ENCODE measurements at regions not wholly inside any gene's neighbourhood (a gene's known extent, or its start where the extent isn't known, plus 50 kb on each side); places are given as distances from the start of the nearest gene placed in this dataset.
A peak's percentile ranks its signal among the peaks of the same experiment; 100 is the strongest.

DNA sequence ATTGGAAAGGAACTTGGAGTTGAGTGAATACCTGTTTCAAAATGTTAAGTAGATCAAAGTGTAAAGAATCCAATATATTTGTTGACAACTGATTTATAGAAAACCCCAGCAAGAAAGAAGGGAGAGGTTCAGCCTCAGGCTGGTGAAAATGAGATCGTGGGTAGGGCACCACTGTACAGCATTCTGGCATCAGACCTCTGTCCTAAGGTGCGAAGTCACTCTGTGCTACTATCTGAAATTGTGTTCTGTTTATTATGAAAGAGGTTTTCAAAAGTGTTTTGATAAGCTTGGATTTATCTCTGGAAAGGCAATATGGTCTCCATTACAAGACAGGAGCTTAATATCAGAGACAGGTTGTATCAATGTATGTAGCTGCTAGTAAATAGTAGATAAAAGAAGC lies 80.5 kb upstream of the MAP4K3 start:
- H3K36me3 ChIP-seq: no peaks in the 10 kb centered on the region
- no peak overlapping the region for H3K4me3 ChIP-seq
- H3K27me3 ChIP-seq: no peaks in the 10 kb centered on the region
- H3K4me1 ChIP-seq: peaks cover 23 to 52% (median 43%) of the 10 kb centered on the region in 4 donors
- peaks cover 0 to 11% (median 5%) of the 10 kb centered on the region in 4 donors for H3K9me3 ChIP-seq
- TF ChIP-seq, protein P1, sequence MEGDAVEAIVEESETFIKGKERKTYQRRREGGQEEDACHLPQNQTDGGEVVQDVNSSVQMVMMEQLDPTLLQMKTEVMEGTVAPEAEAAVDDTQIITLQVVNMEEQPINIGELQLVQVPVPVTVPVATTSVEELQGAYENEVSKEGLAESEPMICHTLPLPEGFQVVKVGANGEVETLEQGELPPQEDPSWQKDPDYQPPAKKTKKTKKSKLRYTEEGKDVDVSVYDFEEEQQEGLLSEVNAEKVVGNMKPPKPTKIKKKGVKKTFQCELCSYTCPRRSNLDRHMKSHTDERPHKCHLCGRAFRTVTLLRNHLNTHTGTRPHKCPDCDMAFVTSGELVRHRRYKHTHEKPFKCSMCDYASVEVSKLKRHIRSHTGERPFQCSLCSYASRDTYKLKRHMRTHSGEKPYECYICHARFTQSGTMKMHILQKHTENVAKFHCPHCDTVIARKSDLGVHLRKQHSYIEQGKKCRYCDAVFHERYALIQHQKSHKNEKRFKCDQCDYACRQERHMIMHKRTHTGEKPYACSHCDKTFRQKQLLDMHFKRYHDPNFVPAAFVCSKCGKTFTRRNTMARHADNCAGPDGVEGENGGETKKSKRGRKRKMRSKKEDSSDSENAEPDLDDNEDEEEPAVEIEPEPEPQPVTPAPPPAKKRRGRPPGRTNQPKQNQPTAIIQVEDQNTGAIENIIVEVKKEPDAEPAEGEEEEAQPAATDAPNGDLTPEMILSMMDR (IDR thresholded peaks at IDR 0.05): no peak
- TF ChIP-seq POLR2A (IDR thresholded peaks at IDR 0.05): no peak
- DNase-seq (no peak), ATAC-seq (ENCODE audit: low FRiP score in 2 of 2) (no peak)
- 84 to 93% methylated on average over 2 of the region's 2 CpGs for WGBS, 2 donors
- peak overlapping the region in 2 of 4 donors; percentile 23 to 80 for H3K27ac ChIP-seq

- Histone ChIP-seq H3K27me3 (no peaks in the 10 kb centered on the region), H3K4me3 (no peak overlapping the region)
These were observed 82.8 kb upstream of the MAP4K3 start for GRCh38 chr2:39519886-39520285.

GRCh38 chr2:39521876-39522517 lies 84.9 kb upstream of the MAP4K3 start:
- no peak for ATAC-seq (ENCODE audit: low FRiP score in 2 of 2)
- Histone ChIP-seq H3K27me3 (no peaks in the 10 kb centered on the region), H3K36me3 (no peaks in the 10 kb centered on the region), H3K27ac (no peak overlapping the region), H3K4me1 (peaks cover 10 to 17% (median 13%) of the 10 kb centered on the region in 4 donors), H3K9me3 (peaks cover 0 to 11% (median 5%) of the 10 kb centered on the region in 4 donors), H3K4me3 (no peak overlapping the region)
- WGBS, 2 donors: 63 to 83% methylated on average over 4 of the region's 4 CpGs
- TF ChIP-seq, protein P1 (IDR thresholded peaks at IDR 0.05): no peak
- TF ChIP-seq EP300 (IDR thresholded peaks at IDR 0.05) (no peak), POLR2A (IDR thresholded peaks at IDR 0.05) (no peak)
- DNase-seq: no peak

More at GRCh38 chr2:39519886-39520285, 82.8 kb upstream of the MAP4K3 start:
- DNase-seq (no peak), ATAC-seq (ENCODE audit: low FRiP score in 2 of 2) (no peak)
- H3K4me1 ChIP-seq: peaks cover 21 to 34% (median 27%) of the 10 kb centered on the region in 4 donors
- H3K9me3 ChIP-seq: peaks cover 0 to 11% (median 5%) of the 10 kb centered on the region in 4 donors
- TF ChIP-seq EP300 (IDR thresholded peaks at IDR 0.05) (no peak), POLR2AphosphoS5 (IDR thresholded peaks at IDR 0.05) (no peak)
- TF ChIP-seq, protein P1 (IDR thresholded peaks at IDR 0.05): no peak
- no peaks in the 10 kb centered on the region for H3K36me3 ChIP-seq
- H3K27ac ChIP-seq: no peak overlapping the region
- 95 to 96% methylated on average over 1 of the region's 1 CpG for WGBS, 2 donors

GRCh38 chr2:39522518-39522877 lies 85.4 kb upstream of the MAP4K3 start:
- Histone ChIP-seq H3K4me1 (peaks cover 6 to 12% (median 8%) of the 10 kb centered on the region in 4 donors), H3K27me3 (no peaks in the 10 kb centered on the region), H3K27ac (no peak overlapping the region), H3K4me3 (no peak overlapping the region), H3K36me3 (no peaks in the 10 kb centered on the region), H3K9me3 (peaks cover 0 to 11% (median 5%) of the 10 kb centered on the region in 4 donors)
- no peak for ATAC-seq (ENCODE audit: low FRiP score in 2 of 2)
- WGBS, 2 donors: 94 to 95% methylated on average over 2 of the region's 2 CpGs
- no peak for DNase-seq
- TF ChIP-seq, protein P1 (IDR thresholded peaks at IDR 0.05): no peak
- no peak for TF ChIP-seq POLR2A (IDR thresholded peaks at IDR 0.05)
- no peak for TF ChIP-seq EP300 (IDR thresholded peaks at IDR 0.05)
- no peak for TF ChIP-seq POLR2AphosphoS5 (IDR thresholded peaks at IDR 0.05)
